Activated T-cell treated with anti-CD3 and anti-CD28 coated beads, Interleukin-2, amount 50 U/mL, for 4 hours (primary cell): ENCODE measurements at regions not wholly inside any gene's neighbourhood (a gene's known extent, or its start where the extent isn't known, plus 50 kb on each side); places are given as distances from the start of the nearest gene placed in this dataset.
"Not testable (repeated sequence)": the region's sequence is repeated elsewhere in the genome, so short reads cannot be mapped to it uniquely, and the experiment has no call there.

Source experiments
- ATAC-seq, 2 donors: fragments of 200-7000 bp; cut with Tn5 transposase; one replicate each; pipeline ENCODE4 v1.10.0; 2021
- DNase-seq: peaks from one replicate; pipeline ENCODE4 v3.0.0-alpha.2; 2020
- H3K27me3 Mint-ChIP-seq: one replicate; pipeline ENCODE4 v1.8.0; 2021; ENCODE audit warnings: low read depth, mixed read lengths
- H3K36me3 Mint-ChIP-seq: one replicate; pipeline ENCODE4 v1.8.0; 2022; ENCODE audit warnings: mixed read lengths; ENCODE audit not compliant: insufficient read depth
- H3K4me1 Mint-ChIP-seq: one replicate; pipeline ENCODE4 v1.8.0; 2021; ENCODE audit warnings: low read depth, mixed read lengths
- H3K4me3 Mint-ChIP-seq: one replicate; pipeline ENCODE4 v1.8.0; 2021; ENCODE audit warnings: mild to moderate bottlenecking, moderate library complexity, mixed read lengths
- H3K9me3 Mint-ChIP-seq: one replicate; pipeline ENCODE4 v1.8.0; 2021; ENCODE audit warnings: mixed read lengths

- H3K36me3 Mint-ChIP-seq: no peaks in the 10 kb centered on the region
- H3K4me3 Mint-ChIP-seq: no peak overlapping the region
- DNase-seq (no peak), ATAC-seq (no peak)
- no peaks in the 10 kb centered on the region for H3K4me1 Mint-ChIP-seq
- H3K9me3 Mint-ChIP-seq: peaks cover 20% of the 10 kb centered on the region
- H3K27me3 Mint-ChIP-seq: no peaks in the 10 kb centered on the region
Observed at GRCh38 chr21:24561291-24561690, 1046.0 kb downstream of the MRPL39 start.

- no peaks in the 10 kb centered on the region for H3K36me3 Mint-ChIP-seq
- no peaks in the 10 kb centered on the region for H3K4me1 Mint-ChIP-seq
- DNase-seq (no peak), ATAC-seq (no peak)
- no peaks in the 10 kb centered on the region for H3K27me3 Mint-ChIP-seq
- peaks cover 3% of the 10 kb centered on the region for H3K9me3 Mint-ChIP-seq
- no peak overlapping the region for H3K4me3 Mint-ChIP-seq
Observed at GRCh38 chr21:24552491-24552890, 1054.8 kb downstream of the MRPL39 start.

- H3K9me3 Mint-ChIP-seq: no peaks in the 10 kb centered on the region
- H3K27me3 Mint-ChIP-seq: no peaks in the 10 kb centered on the region
- H3K36me3 Mint-ChIP-seq: no peaks in the 10 kb centered on the region
- DNase-seq (no peak), ATAC-seq (no peak)
- no peaks in the 10 kb centered on the region for H3K4me1 Mint-ChIP-seq
- H3K4me3 Mint-ChIP-seq: no peak overlapping the region
Observed at GRCh38 chr21:24545807-24546361, 1061.4 kb downstream of the MRPL39 start.

GRCh38 chr21:24514081-24514733 lies 1093.1 kb downstream of the MRPL39 start:
- Mint-ChIP-seq H3K27me3 (no peaks in the 10 kb centered on the region), H3K9me3 (no peaks in the 10 kb centered on the region), H3K36me3 (no peaks in the 10 kb centered on the region), H3K4me3 (no peak overlapping the region), H3K4me1 (no peaks in the 10 kb centered on the region)
- no peak for ATAC-seq
- DNase-seq: no peak

- Mint-ChIP-seq H3K9me3 (peaks cover 8% of the 10 kb centered on the region), H3K36me3 (peaks cover 4% of the 10 kb centered on the region), H3K27me3 (no peaks in the 10 kb centered on the region), H3K4me3 (no peak overlapping the region), H3K4me1 (no peaks in the 10 kb centered on the region)
- DNase-seq (no peak), ATAC-seq (no peak)
Observed at GRCh38 chr21:24509131-24509530, 1098.2 kb downstream of the MRPL39 start.

GRCh38 chr21:24486973-24487372 lies 1120.3 kb downstream of the MRPL39 start:
- H3K4me1 Mint-ChIP-seq: no peaks in the 10 kb centered on the region
- H3K36me3 Mint-ChIP-seq: no peaks in the 10 kb centered on the region
- H3K4me3 Mint-ChIP-seq: no peak overlapping the region
- ATAC-seq (no peak), DNase-seq (no peak)
- H3K9me3 Mint-ChIP-seq: no peaks in the 10 kb centered on the region
- no peaks in the 10 kb centered on the region for H3K27me3 Mint-ChIP-seq

GRCh38 chr21:24483361-24483760 lies 1123.9 kb downstream of the MRPL39 start:
- not testable (repeated sequence) for H3K27me3 Mint-ChIP-seq, DNase-seq, ATAC-seq, H3K4me3 Mint-ChIP-seq, H3K4me1 Mint-ChIP-seq, H3K36me3 Mint-ChIP-seq, H3K9me3 Mint-ChIP-seq

- Mint-ChIP-seq H3K9me3 (peaks cover 6% of the 10 kb centered on the region), H3K36me3 (no peaks in the 10 kb centered on the region), H3K4me1 (no peaks in the 10 kb centered on the region), H3K4me3 (no peak overlapping the region), H3K27me3 (no peaks in the 10 kb centered on the region)
- DNase-seq: no peak
- no peak for ATAC-seq
Observed at GRCh38 chr21:24470852-24471251, 1136.4 kb downstream of the MRPL39 start.

- no peak for ATAC-seq
- DNase-seq: no peak
- Mint-ChIP-seq H3K4me3 (no peak overlapping the region), H3K36me3 (no peaks in the 10 kb centered on the region), H3K9me3 (no peaks in the 10 kb centered on the region), H3K4me1 (no peaks in the 10 kb centered on the region), H3K27me3 (no peaks in the 10 kb centered on the region)
Observed at GRCh38 chr21:24456358-24456757, 1150.9 kb downstream of the MRPL39 start.

GRCh38 chr21:24450119-24450518 lies 1157.2 kb downstream of the MRPL39 start:
- Mint-ChIP-seq H3K36me3 (peaks cover 1% of the 10 kb centered on the region), H3K27me3 (no peaks in the 10 kb centered on the region), H3K4me1 (no peaks in the 10 kb centered on the region), H3K9me3 (peaks cover 3% of the 10 kb centered on the region), H3K4me3 (no peak overlapping the region)
- ATAC-seq (no peak), DNase-seq (no peak)

GRCh38 chr21:24445517-24445916 lies 1161.8 kb downstream of the MRPL39 start:
- no peak for DNase-seq
- H3K4me1 Mint-ChIP-seq: no peaks in the 10 kb centered on the region
- no peaks in the 10 kb centered on the region for H3K27me3 Mint-ChIP-seq
- H3K9me3 Mint-ChIP-seq: peaks cover 3% of the 10 kb centered on the region
- ATAC-seq: no peak
- no peak overlapping the region for H3K4me3 Mint-ChIP-seq
- peaks cover 11% of the 10 kb centered on the region for H3K36me3 Mint-ChIP-seq

- peaks cover 11% of the 10 kb centered on the region for H3K36me3 Mint-ChIP-seq
- no peaks in the 10 kb centered on the region for H3K4me1 Mint-ChIP-seq
- DNase-seq: no peak
- ATAC-seq: no peak
- no peak overlapping the region for H3K4me3 Mint-ChIP-seq
- no peaks in the 10 kb centered on the region for H3K27me3 Mint-ChIP-seq
- no peaks in the 10 kb centered on the region for H3K9me3 Mint-ChIP-seq
Observed at GRCh38 chr21:24444736-24445135, 1162.5 kb downstream of the MRPL39 start.

GRCh38 chr21:24436236-24436635 lies 1171.0 kb downstream of the MRPL39 start:
- Mint-ChIP-seq H3K9me3 (peaks cover 11% of the 10 kb centered on the region), H3K27me3 (no peaks in the 10 kb centered on the region), H3K4me1 (no peaks in the 10 kb centered on the region), H3K4me3 (no peak overlapping the region), H3K36me3 (peaks cover 5% of the 10 kb centered on the region)
- no peak for DNase-seq
- no peak for ATAC-seq

- peaks cover 6% of the 10 kb centered on the region for H3K4me1 Mint-ChIP-seq
- no peaks in the 10 kb centered on the region for H3K27me3 Mint-ChIP-seq
- DNase-seq: no peak
- peak overlapping the region; percentile 80 for H3K4me3 Mint-ChIP-seq
- peak in 1 of 2 donors; percentile 66 for ATAC-seq
- no peaks in the 10 kb centered on the region for H3K36me3 Mint-ChIP-seq
- no peaks in the 10 kb centered on the region for H3K9me3 Mint-ChIP-seq
Observed at GRCh38 chr21:24428591-24429199, 1178.6 kb downstream of the MRPL39 start.

GRCh38 chr21:24424776-24425175 lies 1182.5 kb downstream of the MRPL39 start:
- H3K27me3 Mint-ChIP-seq: no peaks in the 10 kb centered on the region
- H3K4me1 Mint-ChIP-seq: peaks cover 3% of the 10 kb centered on the region
- ATAC-seq: no peak
- no peaks in the 10 kb centered on the region for H3K36me3 Mint-ChIP-seq
- H3K4me3 Mint-ChIP-seq: no peak overlapping the region
- H3K9me3 Mint-ChIP-seq: peaks cover 8% of the 10 kb centered on the region
- no peak for DNase-seq
